ENCODE measurements at regions not wholly inside any gene's neighbourhood (a gene's known extent, or its start where the extent isn't known, plus 50 kb on each side); places are given as distances from the start of the nearest gene placed in this dataset.

DNA sequence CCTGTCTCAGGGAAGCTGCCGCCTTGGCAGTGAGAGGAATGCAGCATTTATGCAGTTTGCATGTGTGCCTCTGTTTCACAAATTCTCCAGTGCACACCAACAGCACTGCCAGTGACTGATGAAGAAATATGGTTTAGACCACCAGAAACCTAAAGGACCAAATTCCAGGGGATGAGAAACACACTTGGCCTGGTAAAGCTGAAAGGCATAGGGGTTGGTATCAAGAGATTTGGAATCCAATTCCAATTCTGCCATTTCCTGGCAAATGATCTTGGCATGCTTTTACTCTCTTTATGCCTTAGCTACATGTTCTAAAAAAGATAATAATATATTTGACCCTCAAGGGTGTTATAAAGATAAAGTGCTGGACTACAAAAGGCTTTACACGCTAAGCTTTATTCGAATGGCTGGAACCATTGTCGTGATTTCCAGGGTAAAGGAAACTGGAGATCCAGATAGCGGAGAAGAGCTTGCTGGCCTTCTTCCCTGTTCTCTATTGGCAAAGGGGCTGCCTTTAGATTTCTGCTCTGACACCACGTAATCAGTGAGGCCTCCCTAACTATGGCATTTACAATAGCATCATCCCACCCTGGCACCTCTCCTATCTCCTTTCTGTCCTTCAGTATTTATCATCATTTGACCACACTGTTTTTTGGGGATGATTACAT lies 359.8 kb upstream of the ASIC2 start:
- Histone ChIP-seq H3K27ac (no peak overlapping the region), H3K27me3 (peaks cover 0 to 42% (median 0%) of the 10 kb centered on the region in 4 donors), H3K9me3 (no peaks in the 10 kb centered on the region), H3K36me3 (no peaks in the 10 kb centered on the region), H3K4me3 (no peak overlapping the region), H3K4me1 (no peaks in the 10 kb centered on the region)
- WGBS, 2 donors = 76 to 82% methylated on average over 6 of the region's 6 CpGs
- DNase-seq = no peak
- intact Hi-C loops (cut with DNase I) = loop anchor here (10.0 kb wide), 1 partner anchor 128 kb away; no protein-coding TSS in a partner anchor
- no peak for TF ChIP-seq POLR2A (IDR thresholded peaks at IDR 0.05)
- TF ChIP-seq, protein P1, sequence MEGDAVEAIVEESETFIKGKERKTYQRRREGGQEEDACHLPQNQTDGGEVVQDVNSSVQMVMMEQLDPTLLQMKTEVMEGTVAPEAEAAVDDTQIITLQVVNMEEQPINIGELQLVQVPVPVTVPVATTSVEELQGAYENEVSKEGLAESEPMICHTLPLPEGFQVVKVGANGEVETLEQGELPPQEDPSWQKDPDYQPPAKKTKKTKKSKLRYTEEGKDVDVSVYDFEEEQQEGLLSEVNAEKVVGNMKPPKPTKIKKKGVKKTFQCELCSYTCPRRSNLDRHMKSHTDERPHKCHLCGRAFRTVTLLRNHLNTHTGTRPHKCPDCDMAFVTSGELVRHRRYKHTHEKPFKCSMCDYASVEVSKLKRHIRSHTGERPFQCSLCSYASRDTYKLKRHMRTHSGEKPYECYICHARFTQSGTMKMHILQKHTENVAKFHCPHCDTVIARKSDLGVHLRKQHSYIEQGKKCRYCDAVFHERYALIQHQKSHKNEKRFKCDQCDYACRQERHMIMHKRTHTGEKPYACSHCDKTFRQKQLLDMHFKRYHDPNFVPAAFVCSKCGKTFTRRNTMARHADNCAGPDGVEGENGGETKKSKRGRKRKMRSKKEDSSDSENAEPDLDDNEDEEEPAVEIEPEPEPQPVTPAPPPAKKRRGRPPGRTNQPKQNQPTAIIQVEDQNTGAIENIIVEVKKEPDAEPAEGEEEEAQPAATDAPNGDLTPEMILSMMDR (IDR thresholded peaks at IDR 0.05) = no peak

DNA sequence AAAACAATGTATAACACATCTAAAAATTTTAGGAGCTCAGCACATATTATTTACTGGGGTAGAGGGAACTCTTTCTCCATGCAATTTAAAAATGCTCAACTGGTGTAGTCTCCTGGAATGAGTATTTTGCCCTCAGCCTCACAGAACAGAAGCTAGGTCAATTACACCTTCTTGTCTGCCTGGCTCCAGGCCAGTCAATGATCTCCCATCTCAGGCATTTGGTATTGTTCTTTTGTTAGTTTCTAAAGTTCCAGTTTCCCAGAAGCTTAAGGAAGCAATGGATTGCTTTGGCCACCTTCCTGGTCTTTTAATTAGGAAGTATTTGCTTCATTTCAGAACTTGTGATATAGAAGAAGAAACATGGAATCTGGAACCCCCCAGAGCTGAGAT lies 360.3 kb upstream of the ASIC2 start:
- Histone ChIP-seq H3K27me3 (peaks cover 0 to 37% (median 0%) of the 10 kb centered on the region in 4 donors), H3K9me3 (no peaks in the 10 kb centered on the region), H3K36me3 (no peaks in the 10 kb centered on the region), H3K27ac (no peak overlapping the region), H3K4me3 (no peak overlapping the region), H3K4me1 (no peaks in the 10 kb centered on the region)
- intact Hi-C loops (cut with DNase I) = loop anchor here (10.0 kb wide), 1 partner anchor 129 kb away; no protein-coding TSS in a partner anchor
- DNase-seq = no peak
- TF ChIP-seq, protein P1 (IDR thresholded peaks at IDR 0.05) = no peak
- TF ChIP-seq POLR2A (IDR thresholded peaks at IDR 0.05) = no peak

DNA sequence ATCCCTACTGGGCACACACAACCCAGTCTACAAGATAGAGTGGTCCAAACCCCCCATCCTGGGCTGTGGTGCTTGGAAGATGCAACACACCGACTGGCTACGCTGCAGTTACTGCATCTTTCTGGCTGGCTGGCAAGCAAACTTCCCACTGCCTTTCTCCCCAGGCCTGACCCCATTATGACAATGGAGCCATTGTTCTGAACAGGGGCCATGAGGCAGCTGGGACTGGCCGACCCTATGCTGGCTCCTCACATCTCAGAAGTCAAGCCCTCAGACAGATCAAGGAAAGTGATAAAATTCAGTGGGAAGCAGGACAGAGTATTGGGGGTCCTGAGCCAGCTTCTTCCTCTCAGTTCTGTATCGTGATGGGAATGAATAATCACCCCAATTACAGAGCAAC lies 364.1 kb upstream of the ASIC2 start:
- TF ChIP-seq POLR2A (IDR thresholded peaks at IDR 0.05) = no peak
- TF ChIP-seq, protein P1 (IDR thresholded peaks at IDR 0.05) = no peak
- Histone ChIP-seq H3K4me1 (no peaks in the 10 kb centered on the region), H3K27ac (no peak overlapping the region), H3K9me3 (no peaks in the 10 kb centered on the region), H3K36me3 (no peaks in the 10 kb centered on the region), H3K27me3 (peaks cover 0 to 14% (median 0%) of the 10 kb centered on the region in 4 donors), H3K4me3 (no peak overlapping the region)
- WGBS, 2 donors = 71 to 83% methylated on average over 1 to 2 of the region's 4 CpGs
- intact Hi-C loops (cut with DNase I) = loop anchor here (10.0 kb wide), 1 partner anchor 132 kb away; no protein-coding TSS in a partner anchor
- DNase-seq = no peak

DNA sequence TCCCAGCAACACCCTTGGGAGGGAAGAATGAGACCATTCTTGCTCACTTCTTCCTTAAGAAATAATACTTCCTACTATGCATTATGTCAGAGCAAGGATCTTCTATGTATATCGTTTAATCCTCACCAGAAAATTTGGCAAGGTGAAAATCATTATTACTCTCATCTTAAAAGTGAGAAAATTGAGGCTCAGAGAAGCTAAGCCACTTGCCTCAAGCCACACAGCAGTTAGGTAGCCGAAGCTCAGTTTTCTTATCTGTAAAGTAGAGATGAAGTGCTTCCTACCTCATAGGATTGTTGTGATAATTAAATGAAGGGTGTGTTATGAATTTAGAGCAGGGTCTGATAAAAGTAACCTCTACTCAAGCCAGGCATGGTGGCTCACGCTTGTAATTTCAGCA lies 368.9 kb upstream of the ASIC2 start:
- H3K4me3 ChIP-seq = no peak overlapping the region
- peaks cover 0 to 34% (median 0%) of the 10 kb centered on the region in 4 donors for H3K27me3 ChIP-seq
- DNase-seq = no peak
- TF ChIP-seq, protein P1 (IDR thresholded peaks at IDR 0.05) = no peak
- no peak for TF ChIP-seq POLR2A (IDR thresholded peaks at IDR 0.05)
- H3K27ac ChIP-seq = no peak overlapping the region
- peaks cover 0 to 3% (median 0%) of the 10 kb centered on the region in 3 donors for H3K4me1 ChIP-seq
- no peaks in the 10 kb centered on the region for H3K9me3 ChIP-seq
- 68 to 71% methylated on average over 3 of the region's 3 CpGs for WGBS, 2 donors
- no peaks in the 10 kb centered on the region for H3K36me3 ChIP-seq
- intact Hi-C loops (cut with DNase I) = no loop called here

DNA sequence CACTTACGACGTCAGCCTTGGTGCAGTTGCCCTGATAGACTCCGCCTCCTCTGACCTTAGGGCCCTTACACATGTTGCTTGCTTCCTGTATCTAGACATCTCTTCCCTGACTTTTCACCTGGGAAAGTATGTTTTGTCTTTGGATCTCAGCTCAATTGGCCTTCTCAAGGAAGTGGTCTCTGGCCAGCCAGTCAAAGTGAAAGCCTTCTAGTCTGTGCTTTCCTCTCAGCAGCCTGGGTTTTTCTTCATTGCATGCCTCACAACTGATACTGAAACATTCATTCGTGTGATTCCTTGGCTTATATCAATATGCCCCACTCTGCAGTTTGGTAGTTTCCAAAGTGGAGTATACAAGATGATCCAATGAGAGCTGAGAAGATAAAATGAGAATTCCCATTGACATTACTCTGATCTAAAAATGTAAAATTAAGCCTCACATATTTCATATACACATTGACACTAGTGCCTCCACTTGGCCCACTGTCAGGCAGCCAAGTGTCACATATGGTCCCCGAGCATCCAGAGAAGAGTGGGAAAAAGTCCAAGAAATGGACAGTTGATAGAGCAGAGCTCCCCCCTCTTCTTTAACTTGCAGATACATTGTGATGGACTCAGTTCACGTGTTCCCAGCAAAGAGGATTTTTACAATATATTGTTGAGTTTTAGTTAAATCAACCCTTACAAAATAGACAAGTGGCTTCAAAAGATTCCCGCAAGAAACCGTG lies 371.2 kb upstream of the ASIC2 start:
- H3K4me3 ChIP-seq = no peak overlapping the region
- no peaks in the 10 kb centered on the region for H3K36me3 ChIP-seq
- intact Hi-C loops (cut with DNase I) = no loop called here
- peaks cover 0 to 33% (median 0%) of the 10 kb centered on the region in 4 donors for H3K27me3 ChIP-seq
- no peak overlapping the region for H3K27ac ChIP-seq
- H3K9me3 ChIP-seq = no peaks in the 10 kb centered on the region
- TF ChIP-seq, protein P1 (IDR thresholded peaks at IDR 0.05) = no peak
- TF ChIP-seq POLR2A (IDR thresholded peaks at IDR 0.05) = no peak
- no peak for DNase-seq
- 66 to 79% methylated on average over 8 of the region's 8 CpGs for WGBS, 2 donors
- peaks cover 0 to 16% (median 0%) of the 10 kb centered on the region in 3 donors for H3K4me1 ChIP-seq

All from esophagus squamous epithelium (tissue), 5 donors.